GM12878 (cell line): ENCODE measurements at regions not wholly inside any gene's neighbourhood (a gene's known extent, or its start where the extent isn't known, plus 50 kb on each side); places are given as distances from the start of the nearest gene placed in this dataset.

ENCODE experiments used
- ATAC-seq: fragments of 200-7000 bp; cut with Tn5 transposase; 3 replicates; pipeline ENCODE4 v1.9.1; 2020; ENCODE audit warnings: mild to moderate bottlenecking, moderate library complexity
- BruUV-seq: library from RNA; stranded (reverse); fragments of 400-500 nt; replicated peaks from 2 replicates; lab custom pipeline; 2021; lab: Mats Ljungman, UMichigan
- CTCF ChIA-PET: fragments of 300-600 bp; sonication (Branson Sonifier 250); formaldehyde crosslinking; extraction: SDS; loops from one replicate; lab custom pipeline; 2021; ENCODE audit warnings: inconsistent platforms; lab: Yijun Ruan, JAX
- POLR2A ChIA-PET: fragments of 350-600 bp; formaldehyde crosslinking; extraction: SDS; loops from one replicate; lab custom pipeline; 2021; ENCODE audit warnings: inconsistent platforms; lab: Charles Lee
- RAD21 ChIA-PET: fragments of 300-600 bp; sonication (Branson Sonifier 250); formaldehyde crosslinking; loops from one replicate; lab custom pipeline; 2023; ENCODE audit warnings: antibody characterized with exemption; ENCODE audit not compliant: unreplicated experiment; lab: Charles Lee
- SMC1A ChIA-PET: fragments of 300-600 bp; sonication (Branson Sonifier 250); formaldehyde crosslinking; loops from one replicate; lab custom pipeline; 2023; ENCODE audit not compliant: unreplicated experiment, uncharacterized antibody; lab: Charles Lee
- DNase-seq: peaks from one replicate; pipeline ENCODE4 v3.0.0-alpha.2; 2011; ENCODE audit warnings: low read depth, low spot score
- FAIRE-seq: peaks from 3 replicates; lab custom pipeline; 2011; peaks lifted over from hg19 to GRCh38; lab: Jason Lieb, UNC
- H2AFZ ChIP-seq: 2 replicates; pipeline ENCODE4 v1.6.0; 2011; ENCODE audit warnings: low read depth, low read length, control low read depth; ENCODE audit not compliant: control insufficient read depth
- H3K27ac ChIP-seq: 2 replicates; pipeline ENCODE4 v1.5.1; 2011; ENCODE audit warnings: control low read depth; ENCODE audit not compliant: control insufficient read depth, insufficient read depth
- H3K27me3 ChIP-seq, 2 experiments: replicated peaks in 1 of 2; 2 replicates each; pipeline versions ENCODE4 v1.6.0 to v1.6.1; 2011; ENCODE audit warnings: low read length in 1 of 2; ENCODE audit not compliant: control insufficient read depth in 2 of 2, insufficient read depth in 2 of 2
- H3K36me3 ChIP-seq, 2 experiments: 2 replicates each; pipeline ENCODE4 v1.5.1; 2011; ENCODE audit warnings: low read length in 1 of 2; ENCODE audit not compliant: control insufficient read depth in 2 of 2, insufficient read depth in 2 of 2
- H3K4me1 ChIP-seq: 2 replicates; pipeline ENCODE4 v1.6.1; 2011; ENCODE audit warnings: mild to moderate bottlenecking, low read length, moderate library complexity, mixed read lengths; ENCODE audit not compliant: control insufficient read depth, insufficient read depth
- H3K4me2 ChIP-seq: 2 replicates; pipeline ENCODE4 v1.6.0; 2011; ENCODE audit warnings: control low read depth; ENCODE audit not compliant: control insufficient read depth, insufficient read depth
- H3K4me3 ChIP-seq: fragments of 200-600 bp; sonication (generic); 2 replicates; pipeline ENCODE4 v1.5.1; 2016
- H3K79me2 ChIP-seq: 2 replicates; pipeline ENCODE4 v1.6.0; 2011; ENCODE audit warnings: low read length; ENCODE audit not compliant: control insufficient read depth, insufficient read depth
- H3K9ac ChIP-seq: 2 replicates; pipeline ENCODE4 v1.8.0; 2011; ENCODE audit warnings: low read length, control low read depth, mixed read lengths; ENCODE audit not compliant: control insufficient read depth, insufficient read depth
- H3K9me3 ChIP-seq: replicated peaks from 3 replicates; pipeline ENCODE4 v1.5.1; 2011; ENCODE audit warnings: mild to moderate bottlenecking, low read length; ENCODE audit not compliant: control insufficient read depth, insufficient read depth
- H4K20me1 ChIP-seq: 2 replicates; pipeline ENCODE4 v1.6.0; 2011; ENCODE audit not compliant: control insufficient read depth, insufficient read depth
- CBX3 ChIP-seq: fragments of 200-600 bp; sonication (generic); IDR thresholded peaks from 2 replicates; pipeline ENCODE4 v1.6.1; 2016; ENCODE audit warnings: low read depth, borderline replicate concordance
- MTA2 ChIP-seq: fragments of 450-650 bp; IDR thresholded peaks from 2 replicates; pipeline ENCODE4 v1.6.1; 2016; ENCODE audit warnings: low read depth, mild to moderate bottlenecking, moderate library complexity
- NKRF ChIP-seq: fragments of 450-650 bp; conservative IDR thresholded peaks from 2 replicates; pipeline ENCODE4 v1.6.1; 2017; ENCODE audit warnings: mild to moderate bottlenecking, moderate library complexity
- NRF1 ChIP-seq: conservative IDR thresholded peaks from 2 replicates; pipeline ENCODE4 v1.6.1; 2011; ENCODE audit warnings: mild to moderate bottlenecking, low read depth, low read length, improper control_type of control experiment
- PAX5 ChIP-seq: IDR thresholded peaks from 2 replicates; pipeline ENCODE4 v1.6.1; 2011; ENCODE audit warnings: low read depth, low read length, borderline replicate concordance
- RAD51 ChIP-seq: fragments of 450-650 bp; IDR thresholded peaks from 2 replicates; pipeline ENCODE4 v1.6.1; 2016; ENCODE audit warnings: moderate library complexity, mild to moderate bottlenecking, inconsistent platforms
- STAT3 ChIP-seq: IDR thresholded peaks from 2 replicates; pipeline ENCODE4 v1.6.1; 2011; ENCODE audit warnings: low read depth, low read length, improper control_type of control experiment
- SUPT20H ChIP-seq: IDR thresholded peaks from 2 replicates; pipeline ENCODE4 v1.6.1; 2011; ENCODE audit warnings: low read depth, mild to moderate bottlenecking, low read length, moderate library complexity, borderline replicate concordance; ENCODE audit not compliant: control insufficient read depth
- YY1 ChIP-seq: IDR thresholded peaks from 2 replicates; pipeline ENCODE4 v1.6.1; 2011; ENCODE audit warnings: low read depth, mild to moderate bottlenecking, low read length
- ZZZ3 ChIP-seq: IDR thresholded peaks from 2 replicates; pipeline ENCODE4 v1.6.1; 2011; ENCODE audit warnings: low read depth; ENCODE audit not compliant: control insufficient read depth, insufficient read length
- WGBS: methylation state at CpG from one replicate; pipeline ENCODE4 v1.1.6; 2016; ENCODE audit warnings: low lambda C conversion rate; ENCODE audit not compliant: insufficient replicate concordance, insufficient coverage; ENCODE audit errors: missing lambda C conversion rate; 5-methylcytosine and 5-hydroxymethylcytosine counted together
- in situ Hi-C: fragments of 300-500 bp; cut with MboI; formaldehyde crosslinking; loops from 9 replicates; pipeline ENCODE4 v1.14.3; 2018; ENCODE audit warnings: mixed read lengths
- intact Hi-C: fragments of 100-400 bp; cut with micrococcal nuclease; formaldehyde crosslinking; loops from one replicate; pipeline ENCODE4 v1.14.2; 2022; ENCODE audit not compliant: unreplicated experiment
- TF ChIP-seq, protein P1 (sequence below): IDR thresholded peaks from 2 replicates; pipeline ENCODE4 v1.6.1; 2011; ENCODE audit warnings: mild to moderate bottlenecking, low read depth, low read length, moderate library complexity; ENCODE audit not compliant: insufficient replicate concordance

- DNase-seq (no peak), FAIRE-seq (no peak), ATAC-seq (no peak)
- SMC1A ChIA-PET = interaction anchor here (0.9 kb wide), 1 partner anchor 23 kb away, joined by 3 read pairs; no protein-coding TSS in a partner anchor
- peaks cover 13 to 14% of the 10 kb centered on the region in 2 experiments; a peak in 3 of 4 replicates for H3K36me3 ChIP-seq
- H3K4me2 ChIP-seq = no peak overlapping the region
- H3K9ac ChIP-seq = no peak overlapping the region
- H4K20me1 ChIP-seq = no peaks in the 10 kb centered on the region
- in situ Hi-C loops = no loop called here
- POLR2A ChIA-PET = no interaction called here
- intact Hi-C loops = no loop called here
- peaks cover 3% of the 10 kb centered on the region for H3K9me3 ChIP-seq
- H3K27ac ChIP-seq = no peak overlapping the region
- TF ChIP-seq NRF1 (no peak), ZZZ3 (no peak), CBX3 (no peak), NKRF (no peak), STAT3 (no peak), MTA2 (no peak), RAD51 (no peak), YY1 (no peak), PAX5 (no peak), SUPT20H (no peak)
- TF ChIP-seq, protein P1, sequence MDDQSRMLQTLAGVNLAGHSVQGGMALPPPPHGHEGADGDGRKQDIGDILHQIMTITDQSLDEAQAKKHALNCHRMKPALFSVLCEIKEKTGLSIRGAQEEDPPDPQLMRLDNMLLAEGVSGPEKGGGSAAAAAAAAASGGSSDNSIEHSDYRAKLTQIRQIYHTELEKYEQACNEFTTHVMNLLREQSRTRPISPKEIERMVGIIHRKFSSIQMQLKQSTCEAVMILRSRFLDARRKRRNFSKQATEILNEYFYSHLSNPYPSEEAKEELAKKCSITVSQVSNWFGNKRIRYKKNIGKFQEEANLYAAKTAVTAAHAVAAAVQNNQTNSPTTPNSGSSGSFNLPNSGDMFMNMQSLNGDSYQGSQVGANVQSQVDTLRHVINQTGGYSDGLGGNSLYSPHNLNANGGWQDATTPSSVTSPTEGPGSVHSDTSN = no peak
- no peaks in the 10 kb centered on the region; the same call in 1 of the 2 replicates for H3K79me2 ChIP-seq
- H2AFZ ChIP-seq = no peak overlapping the region
- BruUV-seq = no TSS peak
- no peak overlapping the region for H3K4me3 ChIP-seq
- H3K4me1 ChIP-seq = no peaks in the 10 kb centered on the region
- no peaks in the 10 kb centered on the region for H3K27me3 ChIP-seq
- WGBS = 97% methylated on average over 4 of the region's 4 CpGs
- CTCF ChIA-PET = interaction anchor here (1.0 kb wide), 1 partner anchor 60 kb away, joined by 4 read pairs; no protein-coding TSS in a partner anchor
- RAD21 ChIA-PET = no interaction called here
These were observed 66.9 kb upstream of the ZNF746 start for GRCh38 chr7:149564340-149565095.
